H1 (cell line): ENCODE measurements at regions not wholly inside any gene's neighbourhood (a gene's known extent, or its start where the extent isn't known, plus 50 kb on each side); places are given as distances from the start of the nearest gene placed in this dataset. TPM values are rescaled to one million over a fixed set of nuclear protein-coding genes. Genes with fewer than 3 reads are reported as not detected.

Experiments
- KDM5A ChIP-seq: fragments of 200-600 bp; IDR thresholded peaks from 2 replicates; pipeline ENCODE4 v1.7.1; 2012; ENCODE audit warnings: mild to moderate bottlenecking, low read length, inconsistent platforms, mixed read lengths
- microRNA counts: library from miRNA; unstranded; fragments of <30 nt; microRNA quantifications from one replicate; lab custom pipeline; 2015
- microRNA-seq, 2 experiments: library from miRNA; unstranded; fragments of <30 nt; microRNA quantifications; one replicate each; pipeline versions ENCODE4 to v1.2.0, GENCODE V29; 2016 to 2020; ENCODE audit warnings: borderline microRNAs expressed in 2 of 2, borderline number of aligned reads in 2 of 2, borderline replicate concordance in 1 of 2
- small RNA-seq: library from polyadenylated mRNA; stranded (forward); fragments of <200 nt; extraction: miRNeasy Mini kit (QIAGEN cat#:217004); gene quantifications from one replicate; pipeline ENCODE3, GENCODE V24; 2013; ENCODE audit not compliant: insufficient read depth

GRCh38 chr6:127058936-127059335 lies 59.5 kb upstream of the RSPO3 start (continued):
- TF ChIP-seq KDM5A: no peak

MicroRNA genes in the stretch of these regions (microRNA counts, 767-probe panel; counts per million panel counts)
- 879 counts per million, percentile 95 among the panel's probes with 10 or more counts for microRNA hsa-miR-588 (lab: Ali Mortazavi, UCI)

Small RNA genes in the stretch of these regions (microRNA-seq; reads per million reads assigned to microRNA genes)
- 0 reads per million in 2 experiments for gene MIR588

Small RNA genes in the stretch of these regions (small RNA-seq; reads per million reads assigned to genes)
- gene MIR588 (2.7 reads per million, percentile 33 among the genes with 10 or more reads in this experiment), gene RNU6-200P (not detected)
